OCI-LY3 (cell line): ENCODE measurements at regions not wholly inside any gene's neighbourhood (a gene's known extent, or its start where the extent isn't known, plus 50 kb on each side); places are given as distances from the start of the nearest gene placed in this dataset.

Source experiments
- EZH2phosphoT487 ChIP-seq: fragments of 200-600 bp; shearing (Covaris generic); IDR thresholded peaks from 2 replicates; pipeline ENCODE4 v1.6.1; 2018; ENCODE audit warnings: antibody characterized with exemption, mixed run types, low read depth
- TF ChIP-seq, protein P1 (sequence below): fragments of 200-600, 300-600 bp; sonication (generic); IDR thresholded peaks from 2 replicates; pipeline ENCODE4 v1.5.1; 2014; ENCODE audit warnings: antibody characterized with exemption, low read length, low read depth

DNA sequence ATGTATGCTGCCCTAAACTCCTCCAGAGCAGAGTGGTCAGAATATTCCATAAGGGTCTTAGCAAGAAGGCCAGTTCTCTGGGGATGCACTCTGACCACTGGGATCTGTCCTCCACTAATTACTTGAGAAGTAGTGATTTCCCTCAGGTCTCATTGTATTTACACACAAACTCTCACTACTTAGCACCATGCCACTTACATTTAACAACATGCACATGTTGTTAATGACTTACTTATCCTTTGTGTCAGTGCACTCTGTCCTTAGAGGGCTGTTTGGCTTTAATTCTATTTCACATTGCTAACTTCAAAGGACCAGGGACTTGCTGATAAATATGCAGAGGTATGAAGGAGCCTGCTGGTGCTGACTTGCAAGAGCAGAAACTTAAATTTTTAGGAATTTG is 1415.5 kb upstream of the ACVR2A start:
- TF ChIP-seq, protein P1, sequence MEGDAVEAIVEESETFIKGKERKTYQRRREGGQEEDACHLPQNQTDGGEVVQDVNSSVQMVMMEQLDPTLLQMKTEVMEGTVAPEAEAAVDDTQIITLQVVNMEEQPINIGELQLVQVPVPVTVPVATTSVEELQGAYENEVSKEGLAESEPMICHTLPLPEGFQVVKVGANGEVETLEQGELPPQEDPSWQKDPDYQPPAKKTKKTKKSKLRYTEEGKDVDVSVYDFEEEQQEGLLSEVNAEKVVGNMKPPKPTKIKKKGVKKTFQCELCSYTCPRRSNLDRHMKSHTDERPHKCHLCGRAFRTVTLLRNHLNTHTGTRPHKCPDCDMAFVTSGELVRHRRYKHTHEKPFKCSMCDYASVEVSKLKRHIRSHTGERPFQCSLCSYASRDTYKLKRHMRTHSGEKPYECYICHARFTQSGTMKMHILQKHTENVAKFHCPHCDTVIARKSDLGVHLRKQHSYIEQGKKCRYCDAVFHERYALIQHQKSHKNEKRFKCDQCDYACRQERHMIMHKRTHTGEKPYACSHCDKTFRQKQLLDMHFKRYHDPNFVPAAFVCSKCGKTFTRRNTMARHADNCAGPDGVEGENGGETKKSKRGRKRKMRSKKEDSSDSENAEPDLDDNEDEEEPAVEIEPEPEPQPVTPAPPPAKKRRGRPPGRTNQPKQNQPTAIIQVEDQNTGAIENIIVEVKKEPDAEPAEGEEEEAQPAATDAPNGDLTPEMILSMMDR: no peak
- no peak for TF ChIP-seq EZH2phosphoT487
